ENCODE measurements at regions not wholly inside any gene's neighbourhood (a gene's known extent, or its start where the extent isn't known, plus 50 kb on each side); places are given as distances from the start of the nearest gene placed in this dataset.

DNA sequence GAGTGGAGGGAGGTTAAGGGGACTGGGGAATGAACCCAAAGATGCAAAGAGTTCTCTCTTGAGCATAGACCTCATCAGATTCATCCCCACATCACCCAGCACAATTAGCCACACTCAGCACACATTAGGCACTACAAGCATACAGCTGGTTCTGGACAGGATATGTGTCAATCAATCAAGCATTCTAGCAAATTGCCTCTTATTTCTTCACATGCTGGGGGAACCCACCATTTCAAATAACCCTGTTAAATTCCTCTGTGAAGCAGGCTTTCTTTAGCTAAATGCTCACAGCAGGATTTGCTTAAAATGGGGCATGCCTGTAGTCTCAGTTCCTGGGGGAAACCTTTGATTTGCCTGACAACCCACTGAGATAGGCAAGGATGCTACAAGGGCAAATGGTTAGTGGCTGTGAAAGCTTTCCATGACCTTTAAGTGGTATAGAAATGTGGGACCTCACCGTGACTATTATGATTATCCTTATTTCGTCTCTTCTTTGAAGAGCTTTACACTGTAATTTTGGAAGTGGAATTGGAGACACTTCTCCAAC, 193.4 kb upstream of the ZMIZ1 start:
- DNase-seq (ENCODE audit: low read depth): no peak

DNA sequence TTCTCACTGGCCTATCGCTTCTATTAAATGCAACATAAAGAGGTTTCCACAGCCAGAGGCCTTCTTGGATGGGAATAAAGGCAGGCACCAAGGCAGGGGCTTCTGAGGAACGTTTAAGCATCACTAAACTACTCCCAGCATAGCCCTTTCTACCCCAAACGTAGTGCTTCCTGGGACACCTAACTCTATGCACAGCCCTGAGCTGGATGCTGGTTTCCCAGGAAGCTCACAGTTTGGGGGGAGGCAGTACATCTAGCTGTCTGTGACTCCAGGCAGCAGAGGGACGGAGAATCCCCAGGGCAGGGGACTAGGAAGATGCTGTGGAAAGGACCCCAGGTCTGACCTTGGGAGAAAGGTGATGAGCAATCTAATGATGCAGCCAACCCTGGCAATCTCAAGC, 192.8 kb upstream of the ZMIZ1 start:
- no peak for DNase-seq (ENCODE audit: low read depth)

DNA sequence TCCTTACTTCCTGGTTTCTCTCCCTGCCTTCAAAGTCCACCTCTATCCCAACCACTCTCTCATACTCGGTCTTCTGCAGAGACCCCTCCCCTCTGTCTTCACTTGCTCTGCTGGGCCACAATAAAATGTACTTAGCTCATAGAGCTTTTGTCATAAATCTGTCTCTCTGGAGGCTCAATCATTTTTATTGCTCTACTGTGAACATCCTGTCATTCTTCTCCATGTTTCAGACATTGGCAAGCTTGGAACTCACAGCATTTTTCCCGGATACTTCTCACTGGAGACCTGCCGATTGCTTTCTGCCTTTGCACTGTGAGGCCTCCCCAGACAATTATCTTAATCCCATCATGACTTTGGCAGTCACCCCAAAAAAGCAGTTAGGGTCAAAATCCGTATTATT, 192.3 kb upstream of the ZMIZ1 start:
- no peak for DNase-seq (ENCODE audit: low read depth)

DNA sequence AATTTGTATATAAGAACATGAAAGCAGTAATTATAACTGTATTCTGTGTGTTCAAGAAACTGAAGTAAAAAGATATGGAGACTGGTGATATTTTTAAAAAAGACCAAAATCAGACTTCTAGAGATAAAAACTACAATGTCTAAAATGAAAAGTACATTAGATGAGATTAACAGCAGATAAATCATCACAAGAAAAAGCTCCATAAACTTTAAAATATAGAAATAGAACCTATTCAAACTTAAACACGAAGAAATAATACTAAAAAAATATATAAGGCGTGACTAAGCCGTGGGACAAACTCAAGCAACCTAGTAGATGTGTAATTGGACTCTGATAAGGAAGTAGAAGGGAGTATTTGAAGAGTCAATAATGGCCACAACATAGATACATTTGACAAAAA, 189.1 kb upstream of the ZMIZ1 start:
- DNase-seq (ENCODE audit: low read depth): no peak

DNA sequence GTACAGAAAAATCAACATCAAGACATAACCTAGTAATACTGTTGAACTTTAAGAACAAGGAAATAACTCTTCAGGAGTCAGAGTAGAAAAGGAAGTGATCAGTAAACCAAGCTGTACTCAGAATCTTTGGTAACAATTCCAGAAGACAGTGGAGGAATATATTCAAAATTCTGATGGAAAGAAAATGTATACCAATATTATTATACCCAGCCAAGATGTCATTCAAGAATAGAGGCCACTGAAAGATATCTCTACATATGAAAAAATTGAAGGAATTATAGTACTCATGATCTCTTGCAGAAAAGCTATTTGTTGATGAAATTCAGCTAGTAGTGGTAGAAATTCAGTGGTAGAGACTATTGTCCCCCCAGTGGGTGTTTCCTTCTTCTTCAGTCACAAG, 182.6 kb upstream of the ZMIZ1 start:
- no peak for DNase-seq (ENCODE audit: low read depth)

DNA sequence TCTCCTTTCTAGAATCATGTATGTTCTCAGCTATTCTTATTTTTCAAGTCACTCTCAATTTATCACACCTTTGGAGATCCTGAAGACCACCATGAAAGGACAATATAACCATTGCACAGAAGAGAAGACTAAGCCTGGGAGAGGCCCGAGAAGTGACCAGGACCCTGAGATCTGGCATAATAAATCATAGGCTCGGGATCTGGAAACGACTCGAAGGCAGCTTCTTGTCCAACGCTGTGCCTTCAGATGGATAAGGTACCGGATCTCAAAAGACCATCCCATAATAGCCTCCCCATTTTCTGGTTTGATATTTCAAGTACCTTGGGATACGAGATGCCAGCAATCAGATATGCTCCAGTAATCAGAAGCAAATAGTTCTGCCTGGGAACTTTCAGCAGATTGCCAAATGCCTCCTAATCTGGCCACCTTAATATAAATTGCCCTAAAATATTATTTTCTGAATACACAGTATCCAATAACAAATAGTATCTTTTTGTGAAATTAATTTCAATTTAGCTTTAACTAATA, 179.2 kb upstream of the ZMIZ1 start:
- peak; percentile 13 for DNase-seq (ENCODE audit: low read depth)

DNA sequence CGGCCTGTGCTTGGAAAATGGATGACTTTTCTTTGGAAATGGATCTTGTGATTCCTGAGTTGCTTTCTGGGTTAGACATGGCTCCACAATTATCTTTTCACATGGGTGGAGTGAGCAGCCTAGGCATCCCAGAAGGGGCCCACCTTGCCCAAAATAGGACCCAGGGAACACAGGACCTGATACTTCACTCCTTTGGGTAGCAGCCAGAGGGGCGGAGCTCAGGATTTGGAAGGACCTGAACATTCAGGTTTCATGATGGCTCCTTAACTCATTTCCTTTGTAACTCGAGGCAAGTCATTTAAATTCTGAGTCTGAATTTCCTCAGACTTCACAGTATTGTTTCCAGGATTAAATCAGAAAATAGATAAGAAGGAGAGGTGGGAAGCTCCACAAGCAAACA, 178.3 kb upstream of the ZMIZ1 start:
- no peak for DNase-seq (ENCODE audit: low read depth)

DNA sequence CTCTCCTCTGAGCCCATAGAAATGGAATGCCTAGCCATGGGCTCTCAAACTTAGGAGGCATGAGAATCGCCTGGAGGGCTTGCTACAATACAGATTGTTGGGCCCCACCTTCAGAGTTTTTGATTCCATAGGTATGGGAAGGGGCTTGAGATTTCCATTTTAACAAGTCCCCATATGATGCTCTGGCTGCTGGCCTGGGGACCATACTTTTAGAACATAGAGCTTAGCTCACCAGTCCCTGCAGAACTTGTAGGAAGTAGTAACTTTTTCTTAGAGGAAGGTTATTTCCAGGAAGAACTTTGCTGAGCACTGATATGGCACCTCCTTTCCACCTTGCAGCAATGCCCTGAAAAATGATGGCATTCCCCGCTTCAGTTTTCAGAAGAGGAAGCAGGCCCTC, 177.0 kb upstream of the ZMIZ1 start:
- no peak for DNase-seq (ENCODE audit: low read depth)

DNA sequence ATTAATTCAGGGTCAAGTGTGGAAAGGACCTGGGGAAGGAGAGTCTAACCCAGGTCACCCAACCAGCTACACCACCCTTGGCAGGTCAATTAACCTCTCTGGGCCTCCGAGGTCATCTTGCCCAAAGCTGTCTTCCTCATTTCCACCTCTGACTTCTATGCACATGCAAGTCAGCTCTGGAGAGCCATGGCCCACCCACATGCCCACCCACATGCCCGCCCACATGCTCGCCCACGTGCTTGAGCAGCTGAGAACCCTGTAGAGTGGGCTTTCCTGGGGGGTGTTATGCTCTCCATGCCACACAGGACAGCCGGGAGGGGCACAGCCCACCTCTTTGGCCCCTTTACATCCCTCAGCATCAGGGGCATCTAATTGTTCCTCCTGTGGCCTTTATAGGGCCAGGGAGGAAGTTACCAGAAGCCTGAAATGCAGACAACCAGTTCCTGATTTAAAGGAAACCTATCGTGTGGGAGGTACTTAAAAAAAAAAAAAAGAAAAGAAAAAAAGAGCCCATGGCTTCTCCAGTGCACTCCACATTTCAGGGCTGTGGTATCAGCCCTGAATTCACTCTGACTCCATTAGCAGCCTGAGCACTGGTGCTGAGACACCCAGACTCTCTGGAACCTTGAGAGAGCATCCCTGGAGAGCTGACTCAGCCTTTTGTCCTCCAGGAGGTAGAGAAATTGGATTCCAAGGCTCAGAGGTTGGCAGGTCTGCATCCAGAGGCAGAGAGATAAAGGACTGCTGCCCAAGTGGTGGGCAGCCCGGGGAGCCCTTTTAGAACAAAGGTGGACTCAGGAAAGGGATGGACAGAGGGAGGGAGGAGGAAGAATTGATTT, 176.2 kb upstream of the ZMIZ1 start:
- DNase-seq (ENCODE audit: low read depth): no peak

DNA sequence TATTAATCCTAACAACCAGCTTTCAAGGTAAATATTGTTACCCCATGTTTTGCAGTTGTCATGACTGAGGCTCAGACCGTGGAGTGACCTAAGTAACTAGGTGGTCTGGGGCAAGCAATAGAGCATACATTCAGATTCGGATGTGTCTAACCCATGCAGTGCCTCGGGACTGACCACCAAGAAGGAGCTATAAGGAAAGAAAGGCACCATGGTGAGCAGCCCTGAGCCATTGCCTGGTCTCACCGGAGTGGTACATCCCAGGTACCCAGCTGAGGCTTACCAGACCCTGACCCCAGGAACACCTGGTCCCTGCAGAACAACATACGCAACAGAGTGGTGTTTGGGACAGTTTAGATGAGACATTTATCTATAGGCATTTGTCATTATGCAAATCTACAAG, 175.5 kb upstream of the ZMIZ1 start:
- no peak for DNase-seq (ENCODE audit: low read depth)

DNA sequence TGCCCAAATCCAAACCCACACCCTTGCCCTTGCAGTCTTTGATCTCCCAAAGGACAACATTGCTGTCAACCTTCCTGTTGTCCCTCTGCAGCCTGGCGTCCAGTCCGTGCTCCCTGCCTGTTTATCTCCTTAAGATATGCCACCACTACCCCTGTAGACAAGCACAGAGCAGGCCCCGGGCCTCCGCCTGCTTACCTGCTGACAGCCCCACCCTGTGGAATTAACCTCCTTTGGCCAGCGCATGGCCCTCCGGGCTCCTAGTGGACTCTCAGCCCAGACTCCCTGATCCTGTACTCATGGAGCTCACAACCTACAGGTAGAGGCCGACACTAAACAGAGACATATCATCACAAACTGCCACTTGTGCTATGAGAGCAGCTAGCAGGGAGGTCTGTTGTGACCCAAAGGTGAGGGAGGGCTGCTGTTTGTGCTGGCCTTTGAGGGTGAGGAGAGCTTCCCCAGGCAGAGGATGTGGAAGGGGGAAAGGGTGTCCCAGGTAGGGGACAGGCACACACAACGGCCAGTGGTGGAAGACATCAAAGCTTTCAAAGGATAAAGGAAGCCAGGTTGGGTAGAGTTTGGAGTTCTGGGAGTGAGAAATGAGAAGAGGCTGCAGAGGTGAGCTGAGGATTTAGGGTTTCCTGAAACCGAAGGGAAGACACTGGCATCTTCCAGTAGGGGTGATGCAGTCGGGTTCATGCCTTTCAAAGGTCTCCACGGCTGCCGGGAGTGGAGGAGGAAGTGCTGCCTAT, 174.5 kb upstream of the ZMIZ1 start:
- DNase-seq (ENCODE audit: low read depth): no peak

DNA sequence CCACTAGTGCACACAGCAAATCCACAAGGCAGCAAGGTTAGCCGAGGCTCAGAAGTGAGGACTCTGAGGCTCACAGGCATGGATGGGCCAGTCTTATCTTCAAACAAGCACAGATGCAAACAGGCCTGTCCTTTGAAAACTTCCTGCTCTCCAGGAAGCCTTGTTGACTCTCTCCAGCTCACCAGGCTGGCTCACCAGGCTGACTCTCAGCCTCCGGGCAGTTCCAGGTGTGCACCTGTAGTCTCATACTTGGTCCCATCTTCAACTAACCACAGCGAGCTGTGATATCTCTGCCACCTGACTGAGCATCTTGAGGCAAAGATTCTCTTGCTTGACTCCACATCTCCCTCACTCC, 173.9 kb upstream of the ZMIZ1 start:
- DNase-seq (ENCODE audit: low read depth): no peak

DNA sequence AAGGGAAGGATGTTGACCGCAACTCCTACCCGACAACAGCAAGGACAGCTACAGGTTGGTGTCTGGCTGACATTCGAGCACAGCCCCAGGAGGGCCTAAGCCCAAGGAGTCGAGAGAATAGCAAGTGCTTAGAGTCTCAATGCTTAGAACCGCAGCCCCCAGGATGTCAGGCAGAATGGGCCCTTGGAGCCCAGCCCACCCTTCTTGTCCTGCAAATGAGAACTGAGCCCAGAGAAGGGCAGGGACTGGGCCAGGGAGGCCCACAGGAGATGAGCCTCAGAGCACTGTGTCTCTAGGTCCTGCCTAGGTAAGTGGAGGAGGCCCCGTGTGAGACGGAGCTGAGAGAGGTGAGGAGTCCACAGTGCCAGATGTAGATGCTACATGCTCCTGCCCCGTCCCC, 173.3 kb upstream of the ZMIZ1 start:
- no peak for DNase-seq (ENCODE audit: low read depth)

DNA sequence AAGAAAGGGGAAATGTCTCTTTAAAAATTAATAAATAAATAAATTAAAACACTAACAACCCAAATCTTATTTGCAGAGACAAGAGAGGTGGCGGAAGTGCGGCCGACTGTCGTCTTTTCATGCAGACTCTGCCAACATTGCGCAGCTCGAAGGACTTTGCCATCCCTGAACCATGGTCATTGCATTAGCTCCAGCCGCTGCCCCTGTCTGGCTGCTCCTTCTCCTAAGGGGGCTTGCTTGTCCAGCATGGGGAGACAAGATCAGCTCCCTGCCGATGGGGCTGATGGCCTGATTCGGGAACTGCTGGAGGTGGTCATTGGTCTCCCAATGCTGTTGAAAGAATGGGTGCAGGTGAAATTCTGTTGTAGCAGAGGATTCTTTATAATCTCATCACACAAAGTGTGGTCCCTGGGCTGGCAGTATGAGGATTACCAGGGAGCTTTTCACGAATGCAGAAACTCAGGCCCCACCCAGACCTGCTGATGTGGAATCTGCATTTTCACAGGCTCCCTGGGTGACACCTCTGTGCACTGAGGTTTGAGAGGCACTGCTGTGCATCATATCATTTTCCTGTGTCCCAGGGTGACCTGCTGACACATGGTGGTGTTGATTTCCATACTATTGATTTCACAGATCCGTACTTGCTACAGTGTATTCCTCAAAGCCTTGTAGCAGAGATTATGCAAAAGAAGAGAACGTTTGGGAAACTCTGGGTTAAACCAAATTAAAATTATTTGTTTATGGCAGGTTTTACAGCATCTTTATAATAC, 172.4 kb upstream of the ZMIZ1 start:
- DNase-seq (ENCODE audit: low read depth): no peak

DNA sequence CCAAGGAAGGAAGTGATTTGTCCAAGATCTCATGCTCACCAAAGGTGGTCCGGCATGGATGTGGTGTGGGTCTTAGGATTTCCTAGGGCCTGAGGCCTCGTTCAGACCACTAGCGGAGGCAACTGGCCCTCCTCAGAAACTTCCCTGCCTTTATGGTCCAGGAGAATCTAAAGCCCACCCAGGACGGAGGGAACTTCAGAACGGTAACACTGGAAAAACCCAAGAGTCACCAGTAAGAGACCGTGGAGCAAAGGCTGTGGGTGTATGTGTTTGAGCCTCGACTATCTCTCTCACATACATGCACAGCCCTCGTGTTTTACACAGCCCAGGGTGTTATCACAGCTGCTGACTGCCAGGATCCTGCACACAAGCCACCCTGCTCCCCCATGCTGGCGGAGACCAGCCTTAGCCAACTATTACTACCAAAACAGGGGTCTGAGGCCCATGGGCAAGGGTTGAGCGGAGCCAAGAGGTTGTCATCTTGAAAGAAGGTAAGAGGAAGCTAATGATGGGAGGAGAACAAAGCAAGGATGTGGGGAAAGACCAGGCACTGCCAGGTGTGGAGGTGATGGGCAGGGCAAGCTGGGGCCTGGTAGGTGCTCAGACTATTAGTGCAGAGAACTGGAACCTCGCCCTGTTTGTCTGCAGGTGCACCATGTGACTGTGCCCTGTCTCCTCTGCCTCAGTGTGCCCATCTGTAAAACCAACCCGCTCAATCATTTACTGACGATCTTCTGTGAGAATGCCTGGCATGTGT, 170.2 kb upstream of the ZMIZ1 start:
- no peak for DNase-seq (ENCODE audit: low read depth)

DNA sequence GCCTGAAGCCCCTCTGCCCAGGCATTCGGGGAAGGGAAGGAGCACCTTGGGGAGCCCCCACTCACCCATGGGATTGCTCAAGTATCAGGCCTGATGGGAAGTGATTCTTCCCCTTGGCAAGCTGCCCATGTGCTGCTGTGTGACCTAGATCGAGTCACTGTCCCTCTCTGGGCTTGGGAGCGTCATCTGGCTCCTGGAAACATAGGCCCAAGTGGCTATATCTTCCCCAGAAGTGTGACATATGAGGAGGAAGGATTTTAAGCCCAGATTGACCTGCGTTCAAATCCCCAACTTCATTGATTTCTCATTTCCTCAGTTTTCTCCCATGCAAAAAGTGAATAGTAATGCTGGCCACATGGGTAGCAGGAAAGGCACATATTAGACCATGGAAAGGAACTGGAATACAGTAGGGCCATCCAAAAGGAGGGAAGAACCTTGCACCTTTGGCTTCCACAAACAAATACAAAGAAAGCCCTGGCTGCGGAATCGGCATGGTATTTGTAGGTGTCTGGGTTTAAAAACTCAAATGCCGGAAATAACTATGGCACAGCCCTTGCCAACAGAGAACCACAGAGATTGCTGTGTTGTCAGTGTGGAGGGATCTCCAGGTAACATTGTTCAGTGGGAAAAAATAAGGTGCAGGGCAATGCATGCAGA, 169.5 kb upstream of the ZMIZ1 start:
- no peak for DNase-seq (ENCODE audit: low read depth)

DNA sequence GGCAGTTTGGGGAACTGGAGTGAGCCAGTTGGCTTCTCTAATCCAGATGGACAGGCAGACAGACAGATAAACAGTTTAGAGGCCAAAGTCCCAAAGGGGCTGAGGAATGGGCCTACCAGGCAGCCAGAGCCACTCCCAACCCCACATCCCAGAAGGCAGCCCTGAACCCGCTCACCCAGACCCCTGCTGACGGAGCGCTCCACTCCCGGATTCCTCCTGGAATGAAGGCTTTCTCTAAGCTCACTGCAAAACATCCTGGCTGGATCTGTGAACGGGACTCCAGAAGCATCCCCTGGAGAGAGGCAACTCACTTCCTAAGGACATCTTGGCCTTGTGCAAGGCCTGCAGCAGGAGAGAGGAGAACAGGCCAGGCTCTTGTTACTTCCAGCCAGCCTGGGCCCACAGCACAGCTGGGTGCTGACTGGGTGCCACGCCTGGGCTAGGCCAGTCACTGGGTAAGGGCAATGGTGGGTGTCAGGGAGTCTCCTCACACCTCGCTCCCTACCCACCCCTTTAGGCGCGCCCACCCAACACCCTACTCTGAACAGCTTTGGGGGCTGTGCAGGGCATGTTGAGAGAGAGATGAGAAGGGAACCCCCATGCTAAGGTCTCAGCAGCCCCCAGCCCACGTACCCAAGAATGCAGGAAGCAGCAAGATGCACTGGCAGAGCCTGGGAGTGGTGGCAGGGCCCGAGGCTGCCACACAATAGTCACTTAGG, 168.6 kb upstream of the ZMIZ1 start:
- no peak for DNase-seq (ENCODE audit: low read depth)

DNA sequence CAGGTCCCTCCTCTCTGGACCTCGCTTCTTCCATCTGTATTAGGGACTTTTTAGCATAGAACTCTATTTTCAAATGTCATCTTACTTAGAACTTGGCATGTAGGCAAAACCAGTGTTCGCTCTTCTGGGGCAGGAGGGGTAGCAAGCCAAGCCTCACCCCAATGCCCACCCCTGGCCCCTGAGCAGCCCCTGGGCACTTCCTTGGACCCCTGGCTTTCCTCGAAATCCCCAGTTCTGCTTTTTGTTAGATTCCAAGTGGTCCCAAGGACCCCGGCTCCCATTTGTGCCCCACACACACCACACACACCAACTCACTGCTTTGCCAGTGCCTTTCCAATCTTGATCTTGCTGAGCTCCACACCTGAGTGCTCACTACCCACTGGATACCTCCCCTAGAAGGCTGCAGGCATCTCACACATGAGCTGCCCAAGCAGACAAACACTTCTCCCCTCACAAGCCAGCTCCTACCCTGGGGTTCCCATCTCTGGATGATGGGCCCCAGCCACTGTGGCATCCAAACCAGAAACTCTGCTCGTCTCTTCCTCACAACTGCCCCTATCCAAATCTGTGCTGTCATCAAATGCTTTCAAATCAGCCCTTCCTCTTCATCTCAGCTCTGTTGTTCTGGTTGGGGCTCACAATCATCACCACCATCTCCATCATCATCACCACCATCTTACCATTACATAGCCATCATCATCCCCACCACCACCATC, 167.9 kb upstream of the ZMIZ1 start:
- DNase-seq (ENCODE audit: low read depth): no peak

DNA sequence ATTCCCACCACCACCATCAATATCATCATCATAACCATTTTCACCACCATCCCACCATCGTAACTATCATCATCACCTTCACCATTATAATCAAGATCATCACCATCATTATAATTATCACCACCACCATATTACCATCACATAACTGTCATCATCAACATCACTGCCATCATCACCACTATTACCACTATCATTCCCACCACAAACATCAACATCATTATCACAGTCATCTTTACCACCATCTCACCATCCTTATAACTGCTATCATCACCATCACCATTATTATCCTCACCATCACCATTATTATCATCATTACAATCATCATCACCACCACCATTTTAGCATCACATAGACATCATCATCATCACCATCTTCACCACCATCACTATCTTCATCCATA, 167.1 kb upstream of the ZMIZ1 start:
- DNase-seq (ENCODE audit: low read depth): no peak

DNA sequence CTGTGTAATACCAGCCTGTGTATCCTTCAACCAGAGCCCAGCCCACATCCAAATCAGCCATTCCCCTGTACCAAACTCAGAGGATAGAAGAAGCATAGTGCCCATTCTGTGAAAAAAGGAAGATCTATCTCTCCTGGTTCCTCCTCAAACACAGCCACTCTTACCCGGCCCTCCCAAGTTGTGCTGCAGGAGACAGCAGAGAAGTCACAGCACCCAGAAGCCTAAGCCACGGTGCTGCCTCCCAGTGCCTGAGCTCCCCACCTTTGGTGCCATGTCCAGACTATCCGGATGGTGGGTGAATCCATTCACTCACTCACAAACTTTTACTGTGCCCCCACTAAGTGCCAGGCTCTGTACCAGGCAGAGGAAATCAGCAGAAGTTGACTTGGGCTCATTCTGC, 166.0 kb upstream of the ZMIZ1 start:
- DNase-seq (ENCODE audit: low read depth): no peak

All from renal cortical epithelial cell (primary cell).